GDM1 (cell line): ENCODE measurements at regions not wholly inside any gene's neighbourhood (a gene's known extent, or its start where the extent isn't known, plus 50 kb on each side); places are given as distances from the start of the nearest gene placed in this dataset.

Experiments used
- DNase-seq: peaks from one replicate; lab custom pipeline; 2025; lab: John Stamatoyannopoulos, UW

DNA sequence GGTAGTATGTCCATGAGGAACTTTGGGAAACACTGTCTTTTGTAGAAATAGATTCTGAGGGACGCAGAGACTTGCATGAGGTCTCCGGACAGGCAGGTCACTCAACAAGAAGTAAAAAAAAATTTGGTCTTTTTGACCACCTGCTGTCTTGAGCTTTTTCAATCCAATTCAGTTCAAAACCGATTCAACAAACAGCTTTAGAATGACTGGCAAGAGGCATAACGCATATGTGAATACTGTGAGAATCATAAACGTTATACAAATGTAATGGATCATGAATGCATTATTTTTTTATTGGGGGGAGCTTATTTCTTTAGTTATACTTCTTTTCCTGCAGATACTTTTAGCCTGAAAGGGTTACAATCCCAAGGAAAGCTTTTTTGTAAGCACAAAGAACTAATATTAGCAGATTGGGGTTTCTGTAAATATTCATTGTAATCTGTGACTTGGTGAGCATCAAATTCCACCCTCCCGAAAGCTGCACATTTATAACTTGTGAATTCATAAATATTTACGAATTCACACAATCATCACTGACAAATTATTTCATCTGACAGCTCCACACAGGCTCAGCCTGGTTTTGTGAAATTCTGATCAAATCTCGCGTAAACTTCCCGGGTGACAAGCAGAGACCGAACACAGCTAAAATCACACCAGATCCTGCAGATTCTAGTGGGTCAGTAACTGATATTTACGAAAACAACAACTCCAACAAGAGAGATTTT lies 507.7 kb downstream of the MN1 start:
- no peak for DNase-seq

DNA sequence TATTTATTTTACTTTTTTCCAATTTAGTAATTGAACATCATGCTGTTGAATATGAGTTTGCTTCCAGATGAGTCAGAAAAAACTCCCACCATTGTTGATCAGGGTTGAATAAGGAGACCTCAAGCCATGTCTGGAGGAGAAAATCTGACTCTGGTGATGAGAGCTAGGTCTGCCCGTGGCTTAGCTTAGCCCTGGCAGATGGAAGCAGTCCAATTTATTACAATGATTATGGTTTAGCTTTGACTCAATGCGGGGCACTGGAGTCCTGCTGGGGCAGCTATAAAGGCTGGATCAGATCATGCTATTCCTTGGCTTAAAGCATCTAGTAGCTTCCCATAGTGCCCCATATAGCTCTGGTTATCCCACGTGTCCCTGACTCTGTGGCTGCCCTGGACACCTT lies 506.5 kb downstream of the MN1 start:
- DNase-seq: no peak

DNA sequence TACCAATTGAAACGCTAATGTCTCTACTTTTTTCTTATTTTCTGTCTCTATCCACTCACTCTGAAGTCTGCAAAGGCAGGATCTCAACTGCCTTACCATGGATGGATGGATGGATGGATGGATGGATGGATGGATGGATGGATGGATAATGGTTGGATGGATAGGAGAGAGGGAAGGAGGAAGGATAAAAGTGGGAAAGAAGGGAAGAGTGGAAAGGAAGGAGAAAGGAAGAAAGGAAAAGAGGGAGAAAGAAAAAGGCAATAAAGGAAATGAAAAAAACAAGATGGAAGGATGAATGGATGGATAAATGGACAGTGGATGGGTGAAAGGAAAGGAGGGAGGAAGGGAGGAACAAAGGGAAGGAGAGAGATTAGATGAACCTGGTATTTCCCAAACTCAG lies 506.0 kb downstream of the MN1 start:
- no peak for DNase-seq

DNA sequence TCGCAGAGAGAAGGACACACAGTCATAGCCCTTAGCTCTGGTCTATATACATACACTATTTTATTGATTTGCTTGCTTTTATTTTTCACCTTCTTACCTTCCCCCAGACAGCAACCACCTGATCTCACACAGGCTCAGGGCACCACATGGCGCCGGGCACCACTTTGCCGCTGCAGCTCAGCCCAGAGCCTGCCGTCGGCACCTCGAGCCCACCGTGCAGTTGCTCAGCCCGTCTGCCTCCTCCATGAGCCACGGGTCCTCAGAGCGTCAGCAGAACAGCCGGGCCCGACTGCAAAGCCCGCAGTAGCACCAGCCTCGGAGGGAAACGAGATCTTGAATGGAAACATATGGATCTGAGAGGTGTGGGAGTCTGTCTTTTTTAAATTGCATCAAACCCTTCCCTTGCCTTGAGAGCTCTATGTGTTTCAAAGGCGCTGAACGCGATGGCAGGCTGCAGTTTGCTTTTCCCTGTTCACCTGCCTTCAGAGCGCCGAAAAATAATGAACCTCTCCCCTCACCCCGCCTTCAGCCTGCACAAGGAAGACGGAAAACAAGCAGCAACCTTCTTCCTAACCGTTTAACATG lies 505.4 kb downstream of the MN1 start:
- no peak for DNase-seq

DNA sequence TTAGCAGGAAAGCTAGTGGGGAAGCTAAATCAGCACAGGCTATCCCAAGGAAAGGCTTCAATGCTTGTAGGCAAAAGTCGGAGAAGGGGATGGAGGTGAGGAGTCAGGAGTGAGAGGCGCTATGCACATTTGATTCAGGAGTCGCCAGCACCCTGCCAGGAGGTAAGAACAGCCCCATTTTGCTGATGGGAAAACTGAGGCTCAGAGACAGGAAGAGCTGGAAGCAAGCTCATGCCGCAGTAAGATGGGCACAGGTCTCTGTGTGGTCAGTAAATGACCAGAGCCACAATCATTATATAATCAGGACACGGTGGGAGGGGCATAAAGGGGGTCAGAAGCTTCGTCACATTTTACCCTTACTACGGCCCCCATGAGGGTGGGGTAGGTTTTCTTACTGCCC lies 504.4 kb downstream of the MN1 start:
- no peak for DNase-seq

DNA sequence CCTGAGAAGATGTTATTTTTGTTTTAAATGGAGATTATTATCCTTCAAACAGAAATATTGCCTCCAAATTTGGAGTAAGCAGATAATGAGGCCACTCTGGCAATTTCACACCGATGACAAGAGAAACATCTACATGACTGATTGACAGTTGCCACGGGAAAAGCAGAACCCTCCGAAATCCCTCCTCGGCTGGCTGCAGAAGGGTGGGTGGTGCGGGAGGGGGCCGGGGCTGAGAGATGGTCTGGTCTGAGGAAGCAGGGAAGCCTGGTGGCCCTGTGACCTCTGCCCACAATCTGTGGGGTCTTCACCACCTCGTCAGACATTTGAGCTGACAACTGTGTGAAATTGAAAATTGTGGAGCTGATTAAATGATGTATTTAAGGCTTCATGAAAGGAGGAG lies 503.2 kb downstream of the MN1 start:
- DNase-seq: no peak

DNA sequence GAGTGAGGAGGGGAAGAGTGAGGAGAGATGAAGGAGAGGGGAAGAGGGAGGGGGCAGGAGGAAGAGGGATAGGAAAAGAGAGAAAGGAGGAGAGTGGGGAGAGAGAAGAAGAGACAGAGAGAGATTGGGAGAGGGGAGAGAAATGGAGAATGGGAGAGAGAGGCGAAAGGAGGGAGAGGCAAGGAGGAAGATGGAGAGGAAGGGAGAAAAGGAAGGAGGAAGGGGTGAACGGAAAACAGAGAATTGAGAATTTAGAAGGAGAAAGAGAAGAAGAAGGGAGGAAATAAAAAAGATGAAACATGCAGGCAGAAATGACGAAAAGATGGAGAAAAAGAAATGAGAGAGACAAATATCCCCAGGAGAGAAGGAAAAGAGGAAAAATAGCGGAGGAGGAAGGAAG lies 502.8 kb downstream of the MN1 start:
- DNase-seq: no peak

DNA sequence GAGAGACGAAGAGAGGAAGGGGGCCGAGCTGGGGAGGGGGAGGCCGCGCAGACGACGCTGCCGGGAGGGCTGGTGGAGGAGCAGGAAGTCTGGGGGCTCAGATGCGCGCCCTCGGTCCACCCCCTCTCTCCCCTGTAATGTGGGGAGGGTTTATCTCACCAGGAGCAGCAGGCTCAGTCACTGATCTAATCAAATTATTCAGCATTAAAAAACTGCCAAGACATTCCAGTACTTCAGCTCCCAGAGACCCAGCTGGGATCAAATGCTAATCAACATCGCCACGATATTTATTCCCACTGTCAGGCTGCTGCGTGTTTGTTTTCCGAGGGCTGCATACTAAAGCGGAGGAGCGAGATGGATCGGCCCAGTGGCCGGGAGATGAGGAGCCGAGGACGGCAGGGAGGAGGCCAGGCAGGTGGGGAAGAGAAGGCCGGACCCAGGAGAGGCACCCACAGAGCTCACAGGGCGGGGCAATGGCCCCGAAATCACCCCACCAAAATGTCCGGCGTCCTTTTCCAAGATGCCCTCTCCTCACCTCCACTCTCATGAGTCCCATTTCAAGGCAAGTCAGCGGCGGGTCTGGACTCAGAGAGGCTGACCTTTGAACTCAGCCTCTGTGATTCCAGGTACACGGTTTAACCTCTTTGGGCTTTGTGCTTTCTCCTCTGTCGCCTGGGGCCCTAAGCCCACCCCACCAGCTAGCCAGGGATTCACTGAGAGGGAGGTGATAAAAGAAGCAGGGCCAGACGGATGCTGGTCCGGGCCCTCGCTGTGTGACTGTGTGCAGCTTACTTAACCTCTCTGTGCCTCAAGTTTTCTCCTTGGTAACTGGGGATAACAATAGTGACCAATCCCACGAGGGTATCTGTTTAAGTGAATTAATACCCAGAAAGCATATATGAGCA lies 502.1 kb downstream of the MN1 start:
- no peak for DNase-seq

DNA sequence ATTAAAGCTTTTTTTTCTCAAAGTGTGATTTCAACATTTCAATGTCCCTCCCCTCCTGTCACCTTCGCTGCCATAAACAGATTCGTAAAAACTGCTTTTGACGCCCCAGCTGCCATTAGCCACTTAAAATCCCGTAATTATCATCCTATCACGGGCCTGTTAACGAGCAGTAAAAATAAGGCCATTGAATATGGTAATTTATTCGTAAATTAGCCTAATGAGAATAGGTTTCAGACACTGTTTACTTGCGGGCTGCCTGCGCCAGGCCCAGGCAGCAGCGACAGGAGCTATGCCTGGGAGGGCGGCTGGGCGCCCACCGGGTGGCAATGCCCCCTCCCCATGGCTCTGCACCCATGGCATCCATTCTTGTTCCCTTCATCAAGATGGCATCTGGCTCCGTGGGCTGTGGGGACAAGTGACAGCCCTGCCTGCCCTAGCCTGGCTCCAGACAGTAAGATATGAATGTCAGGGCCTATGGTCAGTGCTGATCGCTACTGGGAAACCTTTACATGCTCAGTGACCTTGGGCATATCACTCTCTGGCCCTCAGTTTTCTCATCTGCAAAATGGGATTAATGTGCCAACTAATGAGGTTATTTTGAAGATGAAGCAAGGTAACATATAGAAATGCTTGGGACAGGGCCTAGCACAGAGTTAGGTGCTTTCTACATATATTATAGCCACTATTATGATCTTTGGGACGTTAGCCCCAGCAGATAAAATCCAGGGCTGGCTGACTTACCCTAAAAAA lies 500.8 kb downstream of the MN1 start:
- DNase-seq: no peak

DNA sequence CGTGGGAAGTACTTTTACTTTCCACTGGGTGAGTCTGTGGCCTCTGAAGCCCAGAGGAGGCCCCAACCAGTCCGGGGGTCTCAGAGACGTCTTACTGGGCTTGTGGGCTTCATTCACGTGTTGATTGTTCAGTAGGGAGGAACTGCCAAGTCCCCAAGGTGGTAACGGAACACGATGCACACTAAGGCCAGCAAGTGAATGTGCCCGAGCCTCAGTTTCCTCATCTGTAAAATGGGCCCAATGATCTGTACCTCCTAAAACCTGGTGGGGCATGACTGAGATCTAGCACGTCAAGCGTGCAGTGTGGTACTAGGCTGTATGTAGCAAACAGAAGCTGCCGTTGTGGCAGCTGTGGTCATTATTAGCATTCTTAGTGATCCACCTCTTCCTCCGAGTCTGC lies 499.1 kb downstream of the MN1 start:
- no peak for DNase-seq

DNA sequence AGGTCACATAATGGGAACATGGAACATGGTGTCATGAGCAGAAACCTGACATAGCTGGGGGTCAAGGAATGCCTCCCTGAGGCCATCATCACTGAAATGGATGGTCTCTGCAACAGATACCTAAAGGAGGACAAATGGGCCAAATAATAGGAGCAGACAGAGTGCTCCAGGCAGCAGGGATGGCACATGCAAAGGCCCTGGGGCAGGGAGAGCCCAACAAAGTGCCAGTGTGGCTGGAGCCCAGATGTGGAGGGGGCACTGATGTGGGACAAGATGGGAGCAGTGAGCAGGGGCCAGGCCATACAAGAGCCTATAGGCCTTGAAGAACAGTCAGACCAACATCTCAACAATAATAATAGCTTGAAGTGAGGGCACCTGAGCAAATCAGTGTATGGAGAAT lies 497.8 kb downstream of the MN1 start:
- DNase-seq: no peak

DNA sequence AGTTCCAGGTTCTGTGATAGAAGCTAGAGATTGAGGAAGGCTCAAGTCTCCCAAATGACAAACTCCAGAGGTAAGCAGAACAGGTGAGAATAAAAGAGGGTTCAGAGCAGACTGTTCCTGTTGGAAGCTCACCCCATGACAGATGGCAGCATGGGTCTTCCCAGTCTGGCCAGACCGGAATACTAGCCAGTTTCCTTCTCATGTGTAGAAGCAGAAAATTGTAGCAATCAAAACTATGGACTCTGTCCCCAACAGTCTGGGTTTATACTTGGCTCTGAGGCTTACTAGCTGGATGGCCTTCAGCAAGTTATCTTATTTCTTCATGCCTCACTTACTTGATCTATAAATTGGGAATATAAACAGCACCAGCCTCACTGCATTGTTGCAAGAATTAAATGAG lies 494.8 kb downstream of the MN1 start:
- DNase-seq: no peak

DNA sequence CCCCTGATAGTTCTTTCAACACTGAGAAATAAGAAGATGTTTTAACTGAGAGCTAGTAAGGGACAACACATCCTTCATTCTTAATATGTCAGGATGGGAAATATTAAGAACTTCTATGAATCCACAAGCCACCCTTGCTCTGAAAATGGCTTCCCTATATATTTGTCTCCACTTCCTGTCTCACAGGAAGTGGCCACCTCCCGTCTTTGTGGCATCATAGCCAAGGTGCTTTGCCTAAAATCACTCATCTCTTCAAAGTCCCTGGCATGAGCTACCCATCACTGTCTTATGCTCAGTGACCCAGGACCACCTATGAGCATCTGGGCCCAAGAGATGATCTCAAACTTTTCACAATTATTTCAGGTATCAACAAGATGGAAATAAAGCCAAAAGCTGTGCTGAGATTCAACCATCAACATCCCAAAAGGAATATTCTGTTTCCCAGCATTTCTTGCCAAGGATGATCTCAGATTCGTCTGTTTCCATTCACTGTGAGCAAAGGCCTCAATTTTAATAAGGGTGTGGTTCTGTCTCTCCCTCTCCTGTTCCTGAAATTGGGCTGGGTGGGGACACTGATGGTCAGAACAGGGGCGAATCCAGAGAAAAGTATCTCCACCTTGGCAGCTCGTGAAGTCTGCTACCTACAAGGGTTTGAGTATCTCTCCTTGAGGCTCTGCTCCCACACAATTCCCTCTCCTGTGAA lies 493.9 kb downstream of the MN1 start:
- no peak for DNase-seq

DNA sequence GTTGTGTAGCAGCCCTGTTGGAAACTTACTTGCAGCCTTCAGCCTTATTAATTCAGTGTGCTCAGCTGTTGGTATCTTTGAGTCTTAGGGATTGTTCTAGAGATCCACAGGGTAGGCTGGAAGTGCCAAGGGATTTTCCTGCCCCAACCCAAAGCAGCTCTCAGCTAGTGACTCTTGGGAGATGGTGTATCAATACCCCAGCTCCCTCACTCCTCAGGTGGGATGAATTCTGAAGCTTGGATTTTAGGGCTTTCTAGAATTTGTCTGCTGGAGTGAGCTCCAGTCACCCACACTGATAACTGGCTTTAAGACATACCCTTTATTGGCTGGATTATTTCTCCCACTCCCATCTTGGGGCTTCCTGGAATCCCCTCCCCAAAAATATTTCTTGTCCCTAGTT lies 493.0 kb downstream of the MN1 start:
- no peak for DNase-seq

DNA sequence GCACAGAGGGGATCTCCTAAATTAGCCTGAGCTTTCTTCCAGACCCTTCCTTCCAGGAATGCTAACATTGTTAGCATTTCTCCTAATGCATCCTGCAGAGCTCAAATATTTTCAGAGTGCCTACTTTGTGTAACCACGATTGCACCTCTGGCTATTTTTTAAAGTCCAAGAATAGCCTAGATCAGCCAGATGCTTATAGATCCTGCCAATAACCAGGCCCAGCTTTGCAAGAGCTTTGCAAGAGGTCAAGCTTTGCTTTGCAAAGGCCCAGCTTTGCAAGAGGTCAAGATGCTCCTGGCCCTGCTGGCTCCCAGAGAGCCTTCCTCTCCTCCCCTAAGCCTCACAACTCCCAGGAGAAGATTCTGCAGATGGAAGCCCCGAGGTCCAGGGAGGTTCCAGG lies 491.9 kb downstream of the MN1 start:
- no peak for DNase-seq

DNA sequence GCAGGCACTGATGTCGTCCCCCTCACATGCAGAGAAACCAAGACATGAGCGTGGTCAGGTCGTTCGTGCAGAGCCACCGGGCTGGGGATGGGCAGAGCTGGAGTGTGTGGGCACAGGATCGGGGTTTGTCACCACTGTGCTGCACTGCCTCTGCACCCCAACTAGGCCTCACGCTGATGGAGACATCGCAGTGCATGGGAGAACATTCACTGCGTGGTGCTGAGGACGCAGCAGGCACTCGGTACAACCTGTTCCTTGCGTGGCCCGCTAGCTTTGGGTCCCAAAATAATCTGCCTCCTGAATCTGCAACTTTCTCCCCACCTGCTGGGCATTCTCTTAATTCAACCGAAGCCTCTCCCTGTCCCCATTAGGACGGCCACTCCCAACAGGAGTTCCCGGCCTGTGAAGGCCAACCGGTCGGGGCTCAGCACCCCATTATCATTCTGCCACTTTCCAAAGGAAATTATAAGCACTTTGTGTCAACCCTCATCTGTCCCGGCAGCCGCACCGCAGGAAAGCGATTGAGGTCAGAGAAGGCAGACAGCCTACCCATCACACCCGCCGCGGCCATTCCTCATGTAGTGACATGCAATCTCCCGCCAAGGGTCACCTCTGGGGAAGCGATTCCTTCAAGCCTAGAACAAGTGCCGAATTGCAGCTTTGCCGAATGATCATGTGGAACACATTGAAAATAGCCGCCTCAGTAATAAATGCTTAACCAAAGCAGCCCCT lies 490.4 kb downstream of the MN1 start:
- DNase-seq: no peak

DNA sequence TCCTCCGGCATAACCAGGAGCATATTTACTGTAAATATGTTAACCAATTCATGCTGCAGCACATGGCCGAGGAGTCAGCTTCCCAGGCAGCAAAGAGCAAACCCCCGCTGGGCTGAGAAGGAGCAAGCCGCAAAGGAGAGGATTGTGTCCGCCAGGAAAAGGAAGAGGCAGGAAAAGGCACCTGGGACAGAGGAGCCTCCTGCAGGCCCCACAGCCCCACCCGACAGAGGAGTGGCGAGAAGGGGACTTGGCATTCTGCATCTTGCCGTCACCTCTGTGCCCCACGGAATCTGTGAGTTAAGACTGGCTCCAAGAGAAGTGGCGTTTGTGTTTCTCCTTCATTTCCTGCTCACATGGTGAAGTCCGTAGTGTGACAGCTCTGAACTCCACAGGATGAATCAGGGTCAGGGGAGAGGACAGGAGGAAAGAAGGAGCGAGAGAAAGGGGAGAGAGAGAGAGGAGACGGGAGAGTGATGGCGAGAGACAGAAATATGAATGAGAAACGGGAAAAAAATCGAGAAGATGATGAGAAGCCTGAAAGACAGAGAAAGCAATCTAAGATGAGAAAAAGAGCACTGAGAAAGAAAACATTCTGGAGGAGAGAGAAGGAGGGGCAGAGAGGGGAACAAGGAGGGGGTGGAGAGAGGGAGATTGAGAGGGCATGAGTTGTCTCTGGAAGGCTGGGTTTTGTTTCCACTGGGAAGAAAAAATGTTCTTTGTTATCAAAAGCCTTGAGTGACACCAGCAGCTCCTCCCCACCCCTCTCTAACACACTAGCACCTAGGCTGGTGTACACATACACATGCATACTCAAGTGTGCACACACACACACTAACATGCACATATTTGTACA lies 489.6 kb downstream of the MN1 start:
- no peak for DNase-seq

DNA sequence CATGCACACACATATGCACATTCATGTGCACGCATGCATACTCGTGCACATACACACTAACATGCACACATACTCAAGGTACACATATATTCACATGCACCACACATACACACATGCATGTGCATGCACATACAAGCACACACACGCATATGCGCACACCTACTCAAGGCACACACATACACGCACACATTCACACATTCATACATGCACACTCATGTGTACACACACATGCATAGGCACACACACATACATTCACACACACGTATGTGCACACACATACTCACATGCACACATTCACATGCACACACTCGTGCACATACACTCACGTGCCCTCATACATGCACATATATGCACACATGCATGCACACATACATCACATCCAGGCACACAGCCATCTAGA lies 489.0 kb downstream of the MN1 start:
- DNase-seq: no peak

DNA sequence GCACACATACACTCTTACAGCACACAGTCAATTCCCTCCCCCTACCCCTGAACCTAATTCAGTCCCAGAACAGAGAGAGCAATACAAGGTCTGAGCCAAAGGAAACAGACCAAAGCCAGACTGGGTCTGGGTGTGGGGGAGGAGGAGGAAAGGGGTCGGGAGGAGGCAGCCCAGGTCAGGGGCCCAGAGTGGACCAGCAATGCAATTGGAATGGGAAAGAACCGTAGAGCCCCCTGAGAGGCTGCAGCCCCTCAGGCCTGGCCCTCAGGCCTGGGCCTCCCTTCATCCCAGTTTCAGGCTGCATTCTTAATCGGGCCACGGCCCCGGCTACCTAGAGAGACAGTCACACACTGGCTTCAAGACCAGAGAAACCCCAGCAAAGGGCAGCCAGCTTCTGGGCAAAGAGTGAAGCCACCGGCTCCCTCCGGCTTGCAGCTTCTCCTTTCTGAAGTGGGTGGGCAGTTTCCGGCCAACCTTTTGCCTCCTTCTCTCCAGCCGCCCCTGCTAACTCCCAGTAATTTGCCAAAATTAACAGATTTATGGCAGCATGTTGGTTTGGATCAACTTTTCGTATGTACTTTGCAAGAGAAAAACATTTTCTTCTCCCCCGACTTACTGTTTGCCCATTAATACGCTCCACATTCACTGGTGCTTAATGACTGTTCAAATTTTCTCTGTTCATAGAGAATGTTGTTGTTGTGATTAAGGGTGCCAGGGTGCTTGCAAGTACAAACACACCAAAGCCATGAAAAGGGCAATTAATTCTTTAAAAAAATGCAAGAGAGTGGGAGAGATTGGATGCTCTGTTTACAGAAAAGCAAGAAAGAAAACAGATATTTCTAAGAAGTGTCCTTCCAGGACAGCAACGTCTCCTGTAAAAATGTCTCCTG lies 488.3 kb downstream of the MN1 start:
- no peak for DNase-seq
